ENCODE measurements at regions not wholly inside any gene's neighbourhood (a gene's known extent, or its start where the extent isn't known, plus 50 kb on each side); places are given as distances from the start of the nearest gene placed in this dataset.

DNA sequence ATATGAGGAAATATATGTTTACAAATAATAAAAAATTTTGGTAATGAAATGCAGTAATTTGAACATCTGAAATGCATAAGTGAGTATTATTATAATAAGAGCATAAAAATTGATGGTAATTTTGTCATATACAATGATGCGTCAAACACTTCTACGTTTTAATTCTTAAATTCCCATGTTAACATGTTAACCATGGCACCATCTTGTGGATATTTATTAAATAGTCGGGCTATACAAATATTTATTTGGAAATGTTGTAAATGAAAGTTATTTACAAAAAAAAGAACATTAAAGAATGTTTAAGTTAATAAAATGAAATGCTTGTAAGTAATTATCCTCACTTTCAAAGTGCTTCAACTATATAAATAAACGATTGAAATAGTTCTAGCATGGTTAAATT is 57.2 kb upstream of the C1orf185 start:
- Histone ChIP-seq H3K27ac (ENCODE audit: low read depth, low read length, poor library complexity, severe bottlenecking) (no peak overlapping the region), H3K9me2 (ENCODE audit: insufficient read depth, low read length) (no peaks in the 10 kb centered on the region), H3K4me3 (ENCODE audit: low read depth, low read length, poor library complexity, severe bottlenecking) (no peak overlapping the region), H3K4me2 (ENCODE audit: low read length) (no peak overlapping the region), H4K20me1 (ENCODE audit: insufficient read depth, low read length) (no peaks in the 10 kb centered on the region), H3K9me3 (ENCODE audit: low read length) (no peaks in the 10 kb centered on the region), H3K79me2 (ENCODE audit: insufficient read depth, low read depth, low read length) (no peaks in the 10 kb centered on the region), H3K4me1 (ENCODE audit: insufficient read depth, low read length, poor library complexity, severe bottlenecking) (no peaks in the 10 kb centered on the region), H3K36me3 (ENCODE audit: insufficient read depth, low read length) (no peaks in the 10 kb centered on the region), H2AFZ (ENCODE audit: low read length) (no peak overlapping the region)
- ChIA-PET CTCF (ENCODE audit: unreplicated experiment) (no interaction called here), POLR2A (no interaction called here)
- no TSS peak for BruUV-seq (replicated peaks)
- no peak for TF ChIP-seq EZH2phosphoT487 (IDR thresholded peaks at IDR 0.05; ENCODE audit: borderline replicate concordance, low read depth, low read length)
- TF ChIP-seq, protein P1, sequence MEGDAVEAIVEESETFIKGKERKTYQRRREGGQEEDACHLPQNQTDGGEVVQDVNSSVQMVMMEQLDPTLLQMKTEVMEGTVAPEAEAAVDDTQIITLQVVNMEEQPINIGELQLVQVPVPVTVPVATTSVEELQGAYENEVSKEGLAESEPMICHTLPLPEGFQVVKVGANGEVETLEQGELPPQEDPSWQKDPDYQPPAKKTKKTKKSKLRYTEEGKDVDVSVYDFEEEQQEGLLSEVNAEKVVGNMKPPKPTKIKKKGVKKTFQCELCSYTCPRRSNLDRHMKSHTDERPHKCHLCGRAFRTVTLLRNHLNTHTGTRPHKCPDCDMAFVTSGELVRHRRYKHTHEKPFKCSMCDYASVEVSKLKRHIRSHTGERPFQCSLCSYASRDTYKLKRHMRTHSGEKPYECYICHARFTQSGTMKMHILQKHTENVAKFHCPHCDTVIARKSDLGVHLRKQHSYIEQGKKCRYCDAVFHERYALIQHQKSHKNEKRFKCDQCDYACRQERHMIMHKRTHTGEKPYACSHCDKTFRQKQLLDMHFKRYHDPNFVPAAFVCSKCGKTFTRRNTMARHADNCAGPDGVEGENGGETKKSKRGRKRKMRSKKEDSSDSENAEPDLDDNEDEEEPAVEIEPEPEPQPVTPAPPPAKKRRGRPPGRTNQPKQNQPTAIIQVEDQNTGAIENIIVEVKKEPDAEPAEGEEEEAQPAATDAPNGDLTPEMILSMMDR (conservative IDR thresholded peaks at IDR 0.05; ENCODE audit: low read length): peak; percentile 83
- peak; percentile 49 for DNase-seq (ENCODE audit: low spot score)
- intact Hi-C loops (cut with micrococcal nuclease; ENCODE audit: unreplicated experiment): loop anchor here (1.0 to 5.0 kb wide), 4 partner anchors 68 to 270 kb away; no protein-coding TSS in a partner anchor

- DNase-seq (ENCODE audit: low spot score): no peak
- H3K27ac ChIP-seq (ENCODE audit: low read depth, low read length, poor library complexity, severe bottlenecking): no peak overlapping the region
- no peaks in the 10 kb centered on the region for H4K20me1 ChIP-seq (ENCODE audit: insufficient read depth, low read length)
- ChIA-PET CTCF (ENCODE audit: unreplicated experiment) (no interaction called here), POLR2A (no interaction called here)
- no TSS peak for BruUV-seq (replicated peaks)
- H3K4me2 ChIP-seq (ENCODE audit: low read length): no peak overlapping the region
- TF ChIP-seq, protein P1 (conservative IDR thresholded peaks at IDR 0.05; ENCODE audit: low read length): no peak
- TF ChIP-seq EZH2phosphoT487 (IDR thresholded peaks at IDR 0.05; ENCODE audit: borderline replicate concordance, low read depth, low read length): no peak
- H3K4me1 ChIP-seq (ENCODE audit: insufficient read depth, low read length, poor library complexity, severe bottlenecking): no peaks in the 10 kb centered on the region
- H3K36me3 ChIP-seq (ENCODE audit: insufficient read depth, low read length): no peaks in the 10 kb centered on the region
- no peak overlapping the region for H2AFZ ChIP-seq (ENCODE audit: low read length)
- H3K9me3 ChIP-seq (ENCODE audit: low read length): no peaks in the 10 kb centered on the region
- intact Hi-C loops (cut with micrococcal nuclease; ENCODE audit: unreplicated experiment): no loop called here
- no peaks in the 10 kb centered on the region for H3K79me2 ChIP-seq (ENCODE audit: insufficient read depth, low read depth, low read length)
- no peaks in the 10 kb centered on the region for H3K9me2 ChIP-seq (ENCODE audit: insufficient read depth, low read length)
- no peak overlapping the region for H3K4me3 ChIP-seq (ENCODE audit: low read depth, low read length, poor library complexity, severe bottlenecking)
Observed at GRCh38 chr1:51048021-51048420, 54.0 kb upstream of the C1orf185 start.

DNA sequence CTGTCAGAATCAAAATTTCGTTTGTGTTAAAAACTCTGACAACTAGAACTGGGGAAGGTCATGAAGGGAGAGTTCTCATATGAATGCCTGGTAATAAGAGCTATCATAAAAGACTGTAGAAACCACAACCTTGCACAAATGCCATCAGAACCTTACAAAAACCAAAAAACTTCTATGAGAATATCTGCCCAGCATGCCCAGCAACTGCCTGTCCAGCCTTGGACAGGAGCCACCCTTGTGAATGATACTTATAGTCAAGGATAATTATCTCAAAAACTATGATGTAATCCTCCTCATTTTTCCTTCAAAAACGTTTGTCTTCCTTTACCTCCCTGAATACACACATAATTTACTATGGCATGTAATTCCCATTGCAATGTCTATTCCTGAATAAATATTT is 53.4 kb upstream of the C1orf185 start:
- intact Hi-C loops (cut with micrococcal nuclease; ENCODE audit: unreplicated experiment): no loop called here
- TF ChIP-seq, protein P1 (conservative IDR thresholded peaks at IDR 0.05; ENCODE audit: low read length): no peak
- TF ChIP-seq EZH2phosphoT487 (IDR thresholded peaks at IDR 0.05; ENCODE audit: borderline replicate concordance, low read depth, low read length): no peak
- H3K9me3 ChIP-seq (ENCODE audit: low read length): no peaks in the 10 kb centered on the region

More for the DNA sequence above, 53.4 kb upstream of the C1orf185 start:
- no peak overlapping the region for H2AFZ ChIP-seq (ENCODE audit: low read length)
- ChIA-PET CTCF (ENCODE audit: unreplicated experiment) (no interaction called here), POLR2A (no interaction called here)
- BruUV-seq (replicated peaks): no TSS peak
- H3K4me2 ChIP-seq (ENCODE audit: low read length): no peak overlapping the region
- H3K27ac ChIP-seq (ENCODE audit: low read depth, low read length, poor library complexity, severe bottlenecking): no peak overlapping the region
- no peaks in the 10 kb centered on the region for H3K4me1 ChIP-seq (ENCODE audit: insufficient read depth, low read length, poor library complexity, severe bottlenecking)
- no peak overlapping the region for H3K4me3 ChIP-seq (ENCODE audit: low read depth, low read length, poor library complexity, severe bottlenecking)
- no peaks in the 10 kb centered on the region for H4K20me1 ChIP-seq (ENCODE audit: insufficient read depth, low read length)
- no peaks in the 10 kb centered on the region for H3K36me3 ChIP-seq (ENCODE audit: insufficient read depth, low read length)
- H3K9me2 ChIP-seq (ENCODE audit: insufficient read depth, low read length): no peaks in the 10 kb centered on the region
- H3K79me2 ChIP-seq (ENCODE audit: insufficient read depth, low read depth, low read length): no peaks in the 10 kb centered on the region
- DNase-seq (ENCODE audit: low spot score): no peak
